NCI-H774 (cell line): ENCODE measurements at regions not wholly inside any gene's neighbourhood (a gene's known extent, or its start where the extent isn't known, plus 50 kb on each side); places are given as distances from the start of the nearest gene placed in this dataset.
A peak's percentile ranks its signal among the peaks of the same experiment; 100 is the strongest.
"Not testable (repeated sequence)": the region's sequence is repeated elsewhere in the genome, so short reads cannot be mapped to it uniquely, and the experiment has no call there.

Source experiments
- DNase-seq: peaks from one replicate; lab custom pipeline; 2025; lab: John Stamatoyannopoulos, UW

DNA sequence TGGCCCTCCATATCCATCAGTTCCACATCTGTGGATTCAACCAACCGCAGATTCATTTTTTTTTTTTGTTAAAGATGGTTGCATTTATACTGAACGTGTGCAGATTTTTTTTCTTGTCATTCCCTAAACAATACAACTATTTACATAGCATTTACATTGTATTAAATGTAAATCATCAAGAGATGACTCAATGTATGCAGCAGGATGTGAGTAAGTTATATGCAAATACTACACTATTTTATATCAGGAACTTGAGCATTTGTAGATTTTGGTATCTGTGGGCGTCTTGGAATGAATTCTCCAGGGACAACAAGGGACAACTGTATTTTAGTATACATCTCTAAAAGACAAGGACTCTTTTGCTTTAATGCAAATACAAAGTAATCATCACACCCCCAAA lies 299.2 kb upstream of the ZNF608 start:
- no peak for DNase-seq

DNA sequence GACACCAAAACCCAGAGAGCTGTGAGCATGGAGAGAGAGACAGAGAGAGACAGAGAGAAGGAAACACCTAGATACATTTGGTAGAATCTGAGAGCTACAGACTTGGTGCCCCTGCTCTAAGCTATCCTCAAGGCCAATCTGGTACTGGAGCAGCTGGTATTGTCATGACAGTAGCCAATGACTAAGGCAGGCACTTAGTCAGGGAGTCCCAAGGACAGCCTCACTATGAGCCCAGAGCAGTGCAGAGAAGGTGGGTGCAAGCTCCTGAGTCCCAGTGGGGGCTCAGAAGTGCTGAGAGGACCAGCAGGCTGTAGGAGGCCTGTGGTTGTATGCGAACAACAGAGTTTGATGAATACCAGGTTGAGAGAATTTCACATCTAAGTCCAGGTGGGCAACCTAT lies 300.4 kb upstream of the ZNF608 start:
- DNase-seq: no peak

DNA sequence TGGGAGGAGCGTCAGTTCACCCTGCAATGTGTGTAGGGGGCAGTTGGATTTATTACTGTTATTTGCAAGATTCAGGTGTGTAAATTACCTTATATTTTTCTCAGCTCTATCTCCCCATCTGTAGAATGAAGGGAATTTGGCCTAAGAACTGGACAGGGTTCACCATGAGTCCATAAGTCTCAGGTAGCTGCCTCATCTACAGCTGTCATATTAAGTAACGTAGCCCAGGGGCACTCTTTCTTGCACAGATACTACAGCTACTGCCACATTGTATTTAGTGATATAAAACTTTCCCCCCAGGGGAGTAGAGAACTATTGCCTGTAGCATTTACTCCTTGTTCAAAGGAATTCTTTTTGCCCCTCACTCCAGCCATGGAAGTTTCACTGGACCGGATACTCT lies 301.4 kb upstream of the ZNF608 start:
- DNase-seq: no peak

DNA sequence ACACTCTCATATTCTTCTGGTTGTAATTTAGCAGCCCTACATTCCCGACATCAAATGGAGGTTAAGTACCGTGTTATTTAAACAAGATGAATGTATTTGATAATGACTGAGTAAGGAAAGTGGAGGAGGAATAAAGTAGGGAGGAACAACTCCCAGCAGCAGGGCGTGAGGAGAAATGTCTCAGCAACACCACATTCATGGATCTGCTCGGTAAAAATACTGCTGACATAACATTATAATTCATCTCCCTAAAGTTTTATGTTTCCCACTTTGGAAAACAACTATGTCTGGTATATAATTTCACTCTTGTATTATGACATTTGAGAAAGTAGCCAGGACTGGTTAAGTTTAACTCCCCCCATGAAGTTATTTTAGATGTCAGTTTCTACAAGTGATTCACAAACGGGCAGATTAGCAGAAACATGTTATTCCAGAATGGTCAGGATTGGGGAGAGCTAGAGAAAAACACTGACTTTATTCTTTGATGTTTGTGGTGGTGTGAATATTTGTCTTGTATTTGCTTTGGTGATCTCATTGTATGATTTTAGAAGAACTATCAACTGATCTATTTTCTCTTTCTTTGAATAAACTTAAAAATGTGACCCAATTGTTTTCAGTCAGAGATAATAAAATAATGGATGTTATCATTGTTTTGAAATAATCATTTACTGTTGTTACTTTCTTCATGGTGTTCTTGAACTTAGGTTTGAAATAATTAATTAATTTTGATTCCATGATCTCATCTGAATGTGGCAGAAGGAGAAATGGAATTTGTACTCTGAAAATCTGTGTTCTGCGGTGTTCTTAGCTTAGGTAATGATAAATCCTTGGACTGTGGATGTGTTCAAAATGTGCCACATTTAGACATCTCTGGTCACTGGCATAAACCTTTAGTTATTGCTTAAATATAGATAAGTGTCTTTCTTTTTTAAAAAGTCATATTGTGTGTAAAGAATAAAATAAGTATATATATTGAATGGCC lies 303.6 kb upstream of the ZNF608 start:
- DNase-seq: no peak

DNA sequence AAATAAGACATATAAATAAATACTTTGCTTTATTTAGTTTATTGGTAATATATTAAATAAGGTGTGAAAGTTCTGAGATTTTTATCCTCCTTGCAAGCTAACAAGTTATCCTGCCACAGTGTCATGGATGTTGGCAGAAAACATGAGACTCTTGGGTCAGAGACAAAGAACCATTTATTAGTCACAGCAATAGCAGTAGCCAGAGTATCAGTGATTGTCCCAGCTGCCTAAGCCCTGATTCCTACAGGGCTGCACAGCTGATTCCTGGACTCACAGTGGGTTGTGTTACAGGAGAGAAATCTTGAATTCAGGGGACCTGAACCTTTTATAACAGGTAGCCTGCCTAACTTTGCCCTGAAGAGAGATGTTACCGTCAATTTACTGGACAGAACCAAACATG lies 304.5 kb upstream of the ZNF608 start:
- DNase-seq: no peak

DNA sequence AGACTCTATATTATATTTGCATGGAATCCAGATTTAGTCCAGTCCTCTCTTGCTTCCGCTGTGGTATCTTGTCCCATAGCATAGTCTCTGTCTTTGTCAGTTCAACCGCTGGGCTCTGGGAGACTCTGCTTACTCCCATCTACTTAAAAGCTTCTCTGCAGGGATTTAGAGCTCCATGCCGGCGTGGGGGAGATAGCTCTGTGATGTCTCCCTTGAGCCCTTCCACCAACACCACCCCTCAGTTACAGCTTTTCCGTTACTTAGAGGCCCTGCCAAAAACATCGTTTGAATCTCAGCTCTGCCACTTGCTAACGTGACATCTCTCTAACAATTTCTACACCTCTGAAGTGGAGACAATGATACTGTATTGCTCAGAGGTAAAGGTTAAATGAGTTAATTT lies 306.1 kb upstream of the ZNF608 start:
- no peak for DNase-seq

DNA sequence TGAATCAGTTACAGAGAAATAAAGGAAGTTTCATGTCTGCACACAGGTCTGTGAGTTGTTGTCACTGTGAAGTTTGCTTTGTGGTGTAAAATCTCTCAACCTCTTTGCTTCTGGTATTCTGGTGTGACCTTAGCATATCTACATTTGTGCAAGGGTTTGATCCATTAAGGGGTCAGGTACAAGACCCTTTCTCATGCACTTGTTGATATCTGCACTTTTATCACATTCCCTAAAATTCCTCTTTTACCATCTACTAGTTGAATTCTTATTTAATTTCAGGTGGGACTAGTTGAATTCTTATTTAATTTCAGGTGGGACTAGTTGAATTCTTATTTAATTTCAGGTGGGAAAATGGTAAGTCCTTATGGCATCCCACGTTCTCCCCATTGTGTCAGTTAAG lies 306.7 kb upstream of the ZNF608 start:
- no peak for DNase-seq

DNA sequence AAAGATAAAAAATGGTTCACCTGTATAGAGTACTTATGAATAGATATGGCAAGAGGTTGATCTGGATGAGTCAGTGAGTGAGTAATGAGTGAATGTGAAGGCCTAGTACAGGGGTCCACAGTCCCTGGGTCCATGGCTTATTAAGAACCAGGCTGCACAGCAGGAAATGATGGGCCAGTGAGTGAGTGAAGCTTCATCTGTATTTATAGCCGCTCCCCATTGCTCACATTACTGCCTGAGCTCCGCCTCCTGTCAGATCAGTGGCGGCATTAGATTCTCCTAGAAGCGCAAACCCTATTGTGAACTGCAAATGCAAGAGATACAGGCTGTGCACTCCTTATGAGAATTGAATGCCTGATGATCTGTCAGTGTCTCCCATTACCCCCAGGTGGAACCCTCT lies 307.7 kb upstream of the ZNF608 start:
- DNase-seq: no peak

DNA sequence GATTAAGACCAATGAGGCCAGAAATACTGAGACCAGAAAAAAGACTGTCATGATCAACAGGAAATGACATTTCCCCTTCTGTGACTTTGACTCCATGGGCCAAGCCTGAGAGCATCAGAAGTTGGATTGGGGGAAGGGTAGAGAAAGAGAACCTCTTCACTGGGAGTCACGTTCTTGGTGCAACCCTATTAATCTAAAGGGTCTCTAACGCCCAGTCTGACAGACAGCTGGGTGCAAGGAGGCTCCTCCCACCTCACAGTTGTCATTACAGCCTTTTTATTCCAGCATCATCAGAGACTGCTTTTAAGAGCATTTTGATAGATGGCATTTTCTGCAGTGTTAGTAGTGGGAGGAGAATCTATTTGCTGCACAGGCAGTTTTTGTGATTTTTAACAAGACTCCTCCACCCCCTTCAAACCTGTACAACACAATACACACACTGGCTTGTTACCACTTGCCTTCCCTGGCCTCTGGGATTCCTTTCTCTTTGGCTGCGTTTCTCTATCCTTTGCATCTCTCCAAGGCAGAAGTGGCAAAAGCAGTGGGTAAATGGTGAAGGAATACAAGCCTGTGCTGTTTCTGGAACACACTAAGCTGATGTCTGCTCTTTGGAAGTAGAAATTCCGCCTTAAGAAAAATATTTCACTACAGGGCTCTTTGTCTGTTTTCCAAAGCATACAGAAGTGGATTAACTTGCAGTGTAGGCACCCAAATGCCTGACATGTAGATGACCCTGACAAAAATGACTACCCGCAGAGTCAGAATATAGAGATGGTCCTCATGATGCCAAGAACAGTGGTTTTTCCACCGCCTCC lies 310.4 kb upstream of the ZNF608 start:
- no peak for DNase-seq

DNA sequence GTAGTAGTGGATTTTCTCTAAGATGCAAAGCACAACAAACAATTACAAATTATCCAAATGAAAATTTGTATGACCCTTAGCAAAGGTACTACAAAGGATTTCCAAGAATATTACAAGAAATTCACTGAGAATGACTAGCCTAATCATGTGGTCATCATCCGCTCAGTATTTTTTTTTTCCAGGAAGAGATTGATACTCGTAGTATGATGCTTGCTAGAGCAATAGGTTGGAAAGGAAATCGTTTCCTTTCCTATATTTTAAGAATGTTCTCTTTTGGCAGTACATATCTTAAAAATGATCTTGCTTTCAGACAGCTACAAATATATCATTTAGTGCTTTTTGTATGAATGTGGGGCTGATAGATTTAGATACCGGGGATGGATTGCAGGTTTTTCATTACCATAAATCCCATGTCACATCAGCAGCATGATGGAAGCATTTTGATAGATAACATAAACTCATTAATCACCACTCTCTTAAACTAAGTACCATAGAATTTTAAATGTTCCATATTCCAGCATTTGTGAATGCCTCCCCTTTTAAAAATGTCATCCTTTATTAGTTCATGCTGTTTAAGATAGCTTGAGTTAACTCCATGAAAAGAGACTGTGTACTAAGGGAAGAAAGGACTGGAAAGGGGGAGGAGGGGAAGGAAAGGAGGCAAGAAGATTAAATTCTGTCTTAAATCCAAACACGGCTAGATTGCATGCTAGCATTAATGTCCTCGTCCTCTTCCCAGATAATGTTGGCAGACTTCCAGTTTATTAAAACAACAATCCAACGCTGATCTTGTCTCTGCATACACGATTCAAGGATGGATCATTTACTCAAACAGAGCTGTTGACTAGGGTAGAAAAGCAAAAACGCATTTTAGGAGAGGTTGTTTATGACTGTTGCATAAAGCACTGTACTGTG lies 311.7 kb upstream of the ZNF608 start:
- no peak for DNase-seq

DNA sequence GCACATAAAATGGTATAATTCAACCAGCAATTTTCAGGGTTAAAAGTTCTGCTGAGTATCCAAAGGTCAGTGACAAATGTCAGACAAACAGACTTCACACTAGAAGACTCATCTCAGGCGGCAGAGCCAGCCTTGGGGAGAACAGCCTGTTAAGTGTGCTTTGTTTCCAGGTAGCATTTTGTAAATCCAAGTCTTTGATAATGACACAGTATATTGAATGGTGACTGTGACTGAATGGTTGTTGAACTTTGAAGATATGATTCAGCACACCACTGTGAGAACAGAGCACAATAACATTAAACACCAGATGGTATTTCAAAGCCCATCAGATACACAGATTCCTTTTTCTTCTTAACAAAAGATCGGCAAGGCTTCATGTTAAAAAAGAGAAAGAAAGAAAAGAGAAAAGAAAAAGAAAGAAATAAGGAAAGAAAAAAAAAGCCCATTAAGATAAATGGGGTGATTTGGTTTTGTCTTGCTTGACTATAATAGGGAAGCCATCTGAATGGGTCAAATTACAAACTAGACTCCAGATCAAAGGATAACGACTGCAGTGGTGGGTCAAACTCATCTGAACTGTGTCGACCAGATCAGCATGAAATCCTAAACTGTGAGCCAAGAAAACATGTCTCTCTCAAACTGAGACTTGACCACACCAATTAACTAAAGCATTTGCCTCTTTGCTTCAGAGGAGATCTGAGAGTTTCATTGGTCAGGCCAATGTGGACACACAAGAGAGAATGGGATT lies 313.0 kb upstream of the ZNF608 start:
- DNase-seq: no peak

DNA sequence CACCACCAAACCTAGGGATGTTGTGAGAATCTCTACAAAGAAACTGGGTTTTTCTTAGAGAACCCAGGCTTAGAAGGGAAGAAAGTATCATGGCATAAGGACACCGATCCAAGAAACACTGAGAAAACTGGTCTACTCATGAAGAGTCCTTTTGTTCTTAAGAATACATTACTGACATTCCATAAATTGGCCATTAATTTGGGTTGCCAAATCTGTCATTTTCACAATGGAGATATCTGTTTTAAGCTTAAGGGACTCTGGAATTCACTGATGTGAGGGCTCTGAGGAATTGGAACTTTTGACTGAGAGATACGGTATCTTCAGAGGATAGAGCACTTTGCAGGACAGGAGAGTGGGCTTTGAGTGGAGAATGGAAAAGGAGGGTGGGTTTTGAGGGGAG lies 315.3 kb upstream of the ZNF608 start:
- DNase-seq: no peak

DNA sequence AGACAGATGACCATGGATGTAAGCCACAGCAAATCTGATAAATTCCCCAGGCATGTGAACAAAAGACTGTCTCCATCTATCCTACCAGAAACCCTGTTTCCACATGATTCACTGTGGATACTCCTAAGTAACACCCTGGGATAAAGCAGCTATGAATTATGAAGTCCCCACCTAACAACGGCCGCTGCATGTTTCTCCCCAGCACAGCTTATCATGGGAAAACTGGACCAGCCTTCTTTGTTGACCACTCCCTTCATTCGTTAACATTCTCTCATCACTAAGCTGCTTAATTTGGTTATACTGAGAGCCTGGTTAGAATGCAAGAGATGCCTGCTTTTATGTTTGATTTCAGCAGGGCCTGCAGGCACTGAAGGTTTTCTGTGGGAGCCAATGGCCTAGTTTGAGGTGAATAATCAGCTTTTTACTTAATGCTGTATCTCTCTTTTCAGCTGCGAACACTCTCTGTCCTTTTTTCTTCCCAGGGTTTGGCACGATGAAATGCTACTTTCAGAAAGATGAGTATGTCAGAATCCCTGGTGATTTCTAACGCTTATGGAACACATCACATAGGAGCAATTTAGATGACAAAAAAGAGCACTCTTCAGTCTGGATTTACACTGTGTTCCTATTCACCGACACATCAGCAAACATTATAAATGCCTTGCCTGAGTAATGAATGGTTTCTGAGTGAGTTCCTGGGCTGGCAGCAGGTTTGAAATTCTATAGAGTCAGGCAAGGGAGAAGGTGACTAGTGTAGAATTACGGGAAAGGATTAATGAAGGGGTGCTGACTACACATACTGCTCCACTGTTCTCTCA lies 318.4 kb upstream of the ZNF608 start:
- peak; percentile 46 for DNase-seq

DNA sequence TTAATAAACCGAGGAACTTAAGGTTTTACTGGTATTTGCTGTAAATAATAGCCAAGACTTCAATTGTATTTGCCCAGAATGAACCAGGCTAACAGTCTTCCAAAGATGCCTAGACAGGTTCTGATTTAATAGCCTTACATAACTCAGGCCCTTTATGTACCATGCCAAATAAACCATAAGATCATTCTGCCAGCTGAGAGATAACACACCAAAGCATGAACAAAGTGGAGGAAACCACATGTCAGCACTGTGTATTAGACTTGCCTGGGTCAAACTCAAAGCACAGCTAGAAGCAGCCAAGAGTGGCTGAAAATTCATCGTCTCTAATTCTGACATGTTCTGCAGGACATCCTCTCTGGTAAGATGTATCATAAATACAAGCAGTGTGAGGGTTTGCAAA lies 319.3 kb upstream of the ZNF608 start:
- no peak for DNase-seq

DNA sequence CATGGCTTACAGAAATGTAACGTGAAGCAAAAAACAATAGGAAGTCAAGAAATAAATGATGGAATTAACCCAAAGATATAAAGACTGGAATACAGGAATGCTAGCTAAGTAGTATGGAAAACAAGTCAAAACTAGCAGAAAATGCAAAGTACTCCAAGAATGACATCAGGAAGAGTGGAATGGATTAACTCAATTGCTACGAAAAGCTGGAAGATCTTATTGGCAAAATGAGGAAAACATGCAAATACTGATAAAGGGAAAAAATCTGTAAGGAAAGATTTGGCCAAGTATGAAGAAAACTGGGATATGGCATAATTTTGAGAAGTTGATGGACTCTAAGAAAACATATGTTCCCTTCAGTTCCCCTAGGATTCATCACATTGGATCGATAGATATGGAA lies 324.5 kb upstream of the ZNF608 start:
- no peak for DNase-seq

DNA sequence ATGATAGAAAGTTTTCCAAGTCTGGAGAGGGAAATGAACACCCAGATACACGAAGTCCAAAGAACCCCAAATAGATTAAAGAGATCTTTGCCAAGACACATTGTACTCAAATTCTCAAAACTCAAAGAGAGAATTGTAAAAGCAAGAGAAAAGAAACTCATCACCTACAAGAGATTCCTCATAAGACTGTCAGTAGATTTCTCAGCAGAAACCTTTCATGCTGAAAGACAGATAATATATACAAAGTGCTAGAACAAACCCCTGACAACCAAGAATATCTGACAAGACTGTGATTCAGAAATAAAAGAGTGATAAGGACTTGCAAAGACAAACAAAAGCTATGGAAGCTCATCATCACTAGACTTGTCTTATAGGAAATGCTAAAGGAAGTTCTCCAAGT lies 326.7 kb upstream of the ZNF608 start:
- no peak for DNase-seq

DNA sequence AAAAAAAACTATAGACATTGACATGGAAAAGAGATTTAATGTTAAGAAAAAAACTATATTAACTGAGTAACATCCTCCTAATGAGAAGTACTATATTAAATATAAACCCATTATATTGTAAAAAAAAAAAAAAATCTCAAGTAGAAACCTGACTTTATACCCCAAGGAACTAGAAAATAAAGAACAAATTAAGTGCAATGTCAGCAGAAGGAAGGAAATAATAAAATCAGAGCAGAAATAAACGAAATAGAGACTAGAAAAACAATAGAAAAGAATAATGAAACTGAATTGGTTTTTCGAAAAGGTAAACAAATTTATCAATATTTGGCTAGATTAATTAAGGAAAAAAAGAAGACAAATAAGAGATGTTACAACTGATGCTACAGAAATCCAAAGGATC lies 329.1 kb upstream of the ZNF608 start:
- DNase-seq: no peak

DNA sequence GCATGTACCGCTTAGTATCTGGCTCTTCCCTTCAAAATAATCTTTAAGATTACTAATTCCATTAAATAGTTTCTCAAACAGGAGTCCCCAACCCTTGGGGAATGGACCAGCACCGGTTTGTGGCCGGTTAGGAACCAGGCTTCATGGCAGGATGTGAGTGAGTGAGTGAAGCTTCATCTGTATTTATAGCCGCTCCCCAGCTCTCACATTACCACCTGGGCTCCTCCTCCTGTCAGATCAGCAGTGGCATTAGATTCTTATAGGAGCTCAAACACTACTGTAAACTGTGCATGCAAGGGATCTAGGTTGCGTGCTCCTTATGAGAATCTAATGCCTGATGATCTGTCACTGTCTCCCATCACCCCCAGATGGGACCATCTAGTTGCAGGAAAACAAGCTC lies 332.6 kb upstream of the ZNF608 start:
- DNase-seq: not testable (repeated sequence)

DNA sequence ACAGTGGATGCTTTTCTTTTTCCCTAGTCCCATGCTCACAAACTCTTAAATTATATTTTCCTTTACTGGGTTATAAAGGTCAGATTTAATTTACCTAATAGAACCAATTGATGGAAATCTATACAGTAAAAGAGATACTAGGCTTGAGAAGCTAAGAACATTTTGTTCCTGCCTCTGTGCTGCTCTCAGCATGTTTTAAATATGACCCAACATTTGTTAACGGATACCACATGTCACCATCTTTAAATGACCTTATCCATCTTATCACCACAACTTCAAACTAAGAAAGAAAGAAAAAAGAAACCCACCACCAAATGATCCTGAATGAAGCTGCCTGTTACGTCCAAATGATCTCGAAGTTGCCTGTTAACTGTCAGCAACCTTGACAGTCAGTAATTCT lies 334.7 kb upstream of the ZNF608 start:
- DNase-seq: no peak

DNA sequence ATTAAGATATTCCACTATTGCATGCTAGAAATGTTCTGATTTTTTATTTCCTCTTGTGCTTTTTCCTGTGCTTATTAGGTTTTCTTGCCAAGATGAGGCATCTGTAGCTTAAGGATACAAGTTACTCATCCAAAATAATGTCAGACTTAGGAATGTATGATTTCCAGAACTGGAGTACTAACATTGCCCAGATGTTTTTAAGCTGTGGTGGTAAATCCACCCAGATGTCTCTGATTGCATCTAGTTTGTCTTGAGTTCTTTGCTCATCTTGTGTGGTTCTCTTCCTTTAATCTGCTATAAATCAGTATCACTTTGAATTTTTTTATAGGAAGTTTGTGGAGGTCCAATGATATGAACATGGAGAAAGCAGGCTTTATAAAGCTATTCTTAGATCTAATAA lies 337.5 kb upstream of the ZNF608 start:
- DNase-seq: no peak
